GM19240 (cell line): ENCODE measurements at regions not wholly inside any gene's neighbourhood (a gene's known extent, or its start where the extent isn't known, plus 50 kb on each side); places are given as distances from the start of the nearest gene placed in this dataset.

Experiments used
- DNase-seq: peaks from one replicate; pipeline ENCODE4 v3.0.0; 2011; ENCODE audit warnings: low spot score; ENCODE audit not compliant: insufficient read length

- DNase-seq = no peak
Observed at GRCh38 chr16:6308176-6308575, 1024.5 kb upstream of the RBFOX1 start.

- DNase-seq = no peak
Observed at GRCh38 chr16:6300523-6300922, 1032.1 kb upstream of the RBFOX1 start.

- no peak for DNase-seq
Observed at GRCh38 chr16:6297666-6298410, 1034.8 kb upstream of the RBFOX1 start.

DNA sequence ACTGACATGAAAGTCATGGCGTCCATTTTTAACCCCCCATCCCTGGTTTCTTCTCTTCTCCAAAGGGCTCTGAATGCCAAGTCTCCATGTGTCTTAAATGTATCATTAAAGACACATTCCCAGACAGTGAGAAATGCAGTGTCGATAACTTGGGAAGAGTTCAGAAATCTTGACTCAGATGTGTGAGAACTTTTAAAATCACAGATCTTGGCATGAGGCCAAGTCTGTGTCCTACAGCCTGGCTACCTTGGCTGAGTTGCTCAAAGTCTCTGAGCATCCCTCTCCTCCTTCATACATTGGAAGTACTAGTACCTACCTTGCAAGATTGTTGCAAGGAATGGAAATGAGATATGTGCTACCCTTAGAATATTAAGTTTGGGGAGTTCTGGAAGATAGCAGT is 1046.5 kb upstream of the RBFOX1 start:
- no peak for DNase-seq

DNA sequence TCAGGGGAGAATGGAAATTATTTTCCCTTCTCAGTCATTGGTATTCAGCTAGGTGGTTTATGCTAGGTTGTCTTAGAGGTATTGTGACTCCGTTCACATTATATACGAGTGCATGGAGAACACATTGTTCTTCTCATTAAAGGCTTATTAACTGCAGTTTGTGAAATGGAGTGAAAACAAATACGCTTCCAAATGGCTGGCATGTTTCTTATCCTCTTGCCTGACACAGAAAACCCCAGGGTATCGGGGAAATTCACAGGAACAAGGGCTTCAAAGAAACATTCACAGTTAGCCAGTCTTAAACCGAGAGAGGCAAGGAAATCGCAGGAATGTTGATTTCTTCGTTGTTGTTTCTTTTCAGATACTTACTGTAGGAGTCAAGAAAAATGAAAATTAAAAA is 1047.9 kb upstream of the RBFOX1 start:
- no peak for DNase-seq

DNA sequence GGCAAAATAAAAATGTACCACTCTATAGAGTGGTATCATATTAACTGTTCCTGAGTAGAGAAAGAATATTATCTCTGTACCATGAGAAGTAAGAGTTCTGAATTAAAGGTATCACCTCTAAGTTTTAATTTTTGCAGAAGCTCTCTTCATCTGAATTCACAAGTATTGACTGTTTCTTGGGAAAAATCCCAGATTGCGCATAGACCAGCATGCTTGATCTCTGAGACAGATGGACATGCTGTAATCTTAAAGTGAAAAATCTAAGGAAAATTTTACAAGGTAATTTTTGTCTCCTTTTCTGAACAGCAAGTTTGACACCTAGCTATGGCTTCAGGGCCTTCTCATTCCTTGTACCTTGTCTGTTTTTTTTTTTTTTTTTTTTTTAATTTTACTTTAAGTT is 1050.7 kb upstream of the RBFOX1 start:
- no peak for DNase-seq

DNA sequence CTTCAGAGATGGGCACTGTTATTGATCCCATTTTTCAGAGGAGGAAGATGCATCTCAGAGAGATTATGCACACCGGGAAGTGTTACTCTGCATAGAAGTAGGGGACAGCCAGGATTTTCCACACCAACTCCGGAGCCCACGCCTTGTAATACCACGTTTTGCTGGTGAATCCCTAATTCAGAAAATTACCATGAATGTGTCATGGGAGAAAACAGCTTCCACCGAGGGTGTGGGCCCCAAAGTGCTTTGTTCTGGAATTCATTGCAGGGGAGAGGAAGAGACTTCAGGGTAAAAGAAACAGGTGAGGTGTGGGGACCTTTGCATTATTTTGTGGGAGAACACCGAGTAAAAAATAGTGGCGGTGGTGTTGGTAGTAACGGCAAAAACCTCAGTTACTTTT is 1051.4 kb upstream of the RBFOX1 start:
- DNase-seq = no peak

DNA sequence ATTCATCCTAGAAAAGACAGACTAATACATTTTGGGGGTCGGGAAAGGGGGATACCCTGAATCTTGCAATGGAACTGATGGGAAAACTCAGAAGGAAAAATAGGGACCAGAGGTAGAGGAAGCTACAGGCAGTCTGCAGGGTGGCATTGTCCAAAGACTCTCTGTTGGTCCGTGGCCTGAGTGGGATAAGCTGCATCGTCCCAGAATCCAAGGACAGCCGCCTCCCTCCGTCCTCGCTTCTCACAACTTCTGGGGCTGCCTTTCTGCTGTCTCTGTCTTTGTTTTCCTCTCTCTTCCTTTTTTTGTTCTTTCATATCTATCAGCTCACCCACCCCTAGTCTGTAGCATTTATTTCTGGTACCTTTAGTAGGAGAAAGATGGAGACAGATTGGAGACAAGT is 1052.6 kb upstream of the RBFOX1 start:
- DNase-seq = no peak

GRCh38 chr16:6279286-6279685 is 1053.4 kb upstream of the RBFOX1 start:
- no peak for DNase-seq

DNA sequence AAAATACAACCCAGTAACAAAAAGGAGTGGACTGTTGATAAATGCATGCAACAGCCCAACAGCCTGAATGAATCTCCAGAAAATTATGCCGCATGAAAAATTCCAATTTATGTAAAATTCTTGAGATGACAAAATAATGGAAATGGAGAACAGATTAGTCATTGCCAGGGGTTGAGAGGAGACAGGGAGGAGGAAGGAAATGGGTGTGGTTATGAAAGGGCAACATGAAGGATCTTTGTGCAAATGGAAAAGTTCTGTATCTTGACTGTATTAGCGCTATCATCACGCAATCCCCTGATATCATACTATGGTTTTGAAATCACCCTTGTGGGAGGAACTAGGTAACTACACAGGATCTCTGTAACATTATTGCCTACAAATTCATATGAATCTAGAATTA is 1058.3 kb upstream of the RBFOX1 start:
- no peak for DNase-seq

GRCh38 chr16:6267682-6268081 is 1065.0 kb upstream of the RBFOX1 start:
- DNase-seq = no peak

DNA sequence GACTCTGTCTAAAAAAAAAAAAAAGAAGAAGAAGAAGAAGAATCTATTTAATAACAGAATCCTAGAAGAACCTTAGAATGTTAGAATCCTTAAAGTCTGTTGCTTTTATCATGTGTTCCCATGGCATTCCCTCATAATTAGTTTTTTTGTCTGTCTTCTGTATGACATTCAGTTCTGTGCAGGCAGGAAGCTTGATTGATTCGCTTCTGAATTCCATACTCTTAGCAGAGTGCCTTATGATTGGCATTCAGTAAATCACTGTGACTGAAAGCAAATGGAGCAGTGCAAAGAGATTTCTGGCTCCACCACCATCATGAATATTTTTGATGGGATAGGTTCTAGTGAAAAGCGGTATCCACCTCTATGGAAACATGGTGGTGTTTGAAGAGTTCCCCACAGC is 1065.9 kb upstream of the RBFOX1 start:
- no peak for DNase-seq

DNA sequence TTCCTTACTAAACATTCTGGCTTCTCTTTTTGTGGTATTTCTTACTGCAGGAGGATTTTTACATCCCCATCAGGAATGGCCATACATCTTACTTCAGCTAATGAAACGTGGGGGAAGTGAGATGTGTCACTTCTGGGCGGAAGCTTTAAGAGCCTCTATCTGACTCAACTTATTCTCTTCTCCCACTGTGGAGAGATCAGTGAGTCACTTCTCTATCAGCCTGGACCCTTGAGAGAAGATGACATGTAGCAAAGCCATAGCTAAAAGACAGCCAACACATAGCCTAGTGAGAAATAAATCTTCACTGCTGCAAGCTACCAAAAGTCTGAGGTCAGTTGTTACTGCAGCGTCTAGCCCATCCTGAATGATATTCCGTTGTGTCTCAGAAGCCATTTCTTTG is 1066.7 kb upstream of the RBFOX1 start:
- DNase-seq = no peak

GRCh38 chr16:6258056-6258455 is 1074.6 kb upstream of the RBFOX1 start:
- no peak for DNase-seq

GRCh38 chr16:6252541-6252940 is 1080.1 kb upstream of the RBFOX1 start:
- no peak for DNase-seq

- no peak for DNase-seq
Observed at GRCh38 chr16:6250511-6250910, 1082.1 kb upstream of the RBFOX1 start.

DNA sequence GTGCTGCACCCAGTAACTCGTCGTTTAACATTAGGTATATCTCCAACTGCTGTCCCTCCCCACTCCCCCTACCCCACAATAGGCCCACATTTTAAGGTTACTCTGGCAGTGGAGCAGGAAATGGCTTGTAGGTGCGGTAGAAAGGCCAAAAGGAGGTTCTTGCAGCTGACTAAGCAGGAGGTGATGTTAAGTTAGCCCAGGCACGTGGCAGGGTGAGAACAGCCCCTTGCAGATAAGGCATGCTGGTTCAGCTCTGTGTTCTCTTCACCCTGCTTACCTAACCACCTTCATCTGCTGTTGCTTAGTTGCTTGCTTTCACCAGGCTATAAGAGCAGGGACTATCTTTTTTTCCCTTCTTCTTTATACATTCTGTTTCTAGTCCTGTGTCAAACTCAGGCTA is 1082.8 kb upstream of the RBFOX1 start:
- no peak for DNase-seq

DNA sequence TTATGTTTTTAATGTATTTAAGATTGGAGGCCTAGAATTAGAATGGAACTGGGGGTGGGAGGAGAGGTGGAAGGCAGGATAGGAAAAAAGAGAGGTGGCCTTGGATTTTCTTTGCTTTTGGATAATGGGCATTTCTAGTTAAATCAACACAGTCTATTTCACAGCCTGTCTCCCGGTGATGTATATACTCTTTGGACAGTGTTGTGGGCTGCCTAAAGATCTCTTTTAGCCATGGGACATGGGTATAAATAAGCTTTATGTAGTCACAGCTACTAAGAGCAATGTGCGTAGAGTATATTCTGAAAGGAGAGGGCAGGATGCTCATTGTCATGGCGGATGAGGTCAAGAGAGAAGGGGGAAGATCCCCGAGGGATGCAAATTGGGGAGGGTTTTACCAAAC is 1084.4 kb upstream of the RBFOX1 start:
- DNase-seq = no peak

GRCh38 chr16:6247775-6248174 is 1084.9 kb upstream of the RBFOX1 start:
- no peak for DNase-seq

GRCh38 chr16:6247150-6247549 is 1085.5 kb upstream of the RBFOX1 start:
- DNase-seq = no peak

DNA sequence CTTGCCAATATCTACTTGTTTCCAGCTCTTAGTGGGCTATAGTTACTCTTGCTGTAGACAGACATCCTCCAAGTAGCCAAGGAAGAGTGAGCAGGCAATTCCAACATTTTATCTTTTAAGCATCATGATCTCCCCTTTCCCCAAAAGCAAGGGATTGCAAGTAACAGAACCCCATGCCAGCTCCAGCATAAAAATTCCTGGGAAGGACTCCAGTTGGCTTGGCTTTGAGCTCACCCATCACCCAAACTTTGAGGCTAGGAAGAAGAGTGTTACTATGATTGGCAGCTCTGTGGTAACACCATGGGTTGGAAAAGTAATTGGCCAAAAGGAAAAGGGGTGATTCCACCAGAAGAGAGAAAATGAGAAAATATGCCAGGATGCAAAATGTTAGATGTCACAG is 1086.4 kb upstream of the RBFOX1 start:
- no peak for DNase-seq

DNA sequence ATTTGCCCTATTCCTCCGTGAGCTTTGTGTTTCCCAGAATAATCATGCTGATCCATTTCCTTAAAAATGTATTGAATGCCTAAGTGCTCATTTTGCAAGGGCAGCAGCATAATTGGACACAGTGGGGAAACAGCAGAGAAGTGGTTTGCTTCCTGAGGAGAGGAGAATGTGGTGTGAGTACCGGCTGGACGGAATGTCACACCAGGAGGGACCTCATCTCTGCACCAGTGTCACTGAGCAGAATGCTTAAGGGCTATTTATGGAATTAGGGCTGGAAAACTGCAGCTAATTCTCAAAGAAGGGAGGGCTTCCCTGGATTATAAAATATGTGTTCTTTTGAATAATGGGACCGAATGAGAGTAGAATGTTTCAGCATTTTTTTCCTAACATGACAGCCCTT is 1100.6 kb upstream of the RBFOX1 start:
- no peak for DNase-seq

DNA sequence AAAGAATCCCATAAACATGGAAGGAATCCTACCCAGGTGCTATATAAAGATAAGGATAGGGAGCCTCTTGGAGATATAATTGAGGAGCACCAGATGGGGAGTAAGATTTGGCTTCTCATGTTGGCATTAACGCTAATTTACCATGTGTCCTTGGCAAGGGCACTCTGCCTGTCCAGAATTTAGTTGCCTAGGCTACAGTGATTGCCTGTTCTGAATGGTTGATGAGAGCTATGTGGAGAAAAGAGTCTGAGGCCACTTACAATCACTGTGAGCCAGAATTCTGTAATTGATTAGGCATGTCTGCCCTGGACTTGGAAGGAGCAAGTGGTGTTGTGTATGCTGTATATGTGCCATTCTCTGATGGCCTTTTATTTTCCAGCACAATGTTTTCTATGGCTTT is 1101.2 kb upstream of the RBFOX1 start:
- DNase-seq = no peak

DNA sequence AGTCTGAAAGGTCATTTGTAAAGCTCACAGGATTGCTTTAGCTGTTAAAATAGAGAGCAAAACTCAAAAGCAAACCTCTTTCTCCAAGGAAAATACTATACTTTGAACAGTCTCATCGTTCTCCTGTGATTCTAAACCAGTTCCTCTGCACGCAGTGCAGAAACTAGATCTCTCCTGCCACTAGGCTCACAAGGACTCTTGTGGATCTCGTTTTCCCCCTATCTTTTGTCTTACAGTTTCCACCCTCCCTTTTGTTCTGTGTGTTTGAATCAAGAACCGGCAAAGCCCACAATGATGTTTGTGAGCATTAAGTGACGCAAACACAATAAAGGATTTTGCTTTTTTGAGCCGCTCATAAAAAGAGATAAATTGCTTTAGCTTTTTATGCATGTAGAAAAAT is 1103.5 kb upstream of the RBFOX1 start:
- no peak for DNase-seq
